AG04449 (cell line): ENCODE measurements at regions not wholly inside any gene's neighbourhood (a gene's known extent, or its start where the extent isn't known, plus 50 kb on each side); places are given as distances from the start of the nearest gene placed in this dataset.
A peak's percentile ranks its signal among the peaks of the same experiment; 100 is the strongest.
"Not testable (repeated sequence)": the region's sequence is repeated elsewhere in the genome, so short reads cannot be mapped to it uniquely, and the experiment has no call there.

Experiments
- CTCF ChIA-PET: fragments of 350-600 bp; formaldehyde crosslinking; extraction: SDS; loops from one replicate; lab custom pipeline; 2021; ENCODE audit warnings: antibody characterized with exemption; lab: Yijun Ruan, JAX
- POLR2A ChIA-PET: fragments of 400-600, 350-600 bp; formaldehyde crosslinking; extraction: SDS; loops from one replicate; lab custom pipeline; 2020; ENCODE audit warnings: antibody characterized with exemption, inconsistent platforms; lab: Yijun Ruan, JAX
- DNase-seq: peaks from one replicate; pipeline ENCODE4 v3.0.0-alpha.2; 2010; ENCODE audit warnings: low read depth, low spot score
- H3K4me3 ChIP-seq: 2 replicates; pipeline ENCODE4 v1.5.1; 2011; ENCODE audit warnings: low read depth, mild to moderate bottlenecking, control low read depth, low read length
- CTCF ChIP-seq: IDR thresholded peaks from one replicate; pipeline ENCODE4 v1.5.1; 2011; ENCODE audit warnings: mild to moderate bottlenecking, moderate library complexity, low read length, control low read depth, inconsistent platforms; ENCODE audit not compliant: insufficient read depth; ENCODE audit errors: missing control alignments

- ChIA-PET POLR2A (no interaction called here), CTCF (interaction anchor here (1.3 to 2.4 kb wide), 2 partner anchors 9 to 13 kb away, joined by 3 to 8 read pairs; no protein-coding TSS in a partner anchor)
- DNase-seq = no peak
- no peak overlapping the region for H3K4me3 ChIP-seq
- no peak for TF ChIP-seq CTCF
Observed at GRCh38 chr10:78218798-78219490, 185.3 kb downstream of the RPS24 start.

GRCh38 chr10:78219568-78219967, 185.9 kb downstream of the RPS24 start:
- POLR2A ChIA-PET, H3K4me3 ChIP-seq, DNase-seq: not testable (repeated sequence)
- CTCF ChIA-PET = interaction anchor here (1.3 to 2.4 kb wide), 2 partner anchors 9 to 12 kb away, joined by 3 to 8 read pairs; no protein-coding TSS in a partner anchor

- DNase-seq = no peak
- POLR2A ChIA-PET = no interaction called here
- no peak for TF ChIP-seq CTCF
- H3K4me3 ChIP-seq = no peak overlapping the region
- CTCF ChIA-PET = interaction anchor here (0.9 to 2.4 kb wide), 3 partner anchors 10 to 82 kb away, joined by 3 to 8 read pairs (median 3); no protein-coding TSS in a partner anchor
Observed at GRCh38 chr10:78220781-78221180, 187.1 kb downstream of the RPS24 start.

- no peak for DNase-seq
- CTCF ChIA-PET = interaction anchor here (1.5 kb wide), 1 partner anchor 14 kb away, joined by 3 read pairs; no protein-coding TSS in a partner anchor
- POLR2A ChIA-PET = no interaction called here
- H3K4me3 ChIP-seq = no peak overlapping the region
- TF ChIP-seq CTCF = no peak
Observed at GRCh38 chr10:78222096-78222790, 188.6 kb downstream of the RPS24 start.

- CTCF ChIA-PET = interaction anchor here (1.4 to 1.5 kb wide), 3 partner anchors 12 to 38 kb away, joined by 3 to 4 read pairs (median 3); no protein-coding TSS in a partner anchor
- DNase-seq = no peak
- POLR2A ChIA-PET = no interaction called here
- no peak overlapping the region for H3K4me3 ChIP-seq
- TF ChIP-seq CTCF = no peak
Observed at GRCh38 chr10:78223088-78223487, 189.4 kb downstream of the RPS24 start.

GRCh38 chr10:78224602-78225001, 190.9 kb downstream of the RPS24 start:
- TF ChIP-seq CTCF = no peak
- peak; percentile 26 for DNase-seq
- ChIA-PET CTCF (interaction anchor here (0.9 to 1.5 kb wide), 4 partner anchors 24 to 971 kb away, joined by 3 to 5 read pairs (median 4); no protein-coding TSS in a partner anchor), POLR2A (interaction anchor here (0.5 kb wide), 1 partner anchor 749 kb away, joined by 3 read pairs; no protein-coding TSS in a partner anchor)
- no peak overlapping the region for H3K4me3 ChIP-seq
